Neural progenitor cell (in vitro differentiated cells): ENCODE measurements at regions not wholly inside any gene's neighbourhood (a gene's known extent, or its start where the extent isn't known, plus 50 kb on each side); places are given as distances from the start of the nearest gene placed in this dataset.

Experiments used
- DNase-seq: peaks from one replicate; pipeline ENCODE4 v3.0.0-alpha.2; 2016; ENCODE audit warnings: low spot score
- H2AFZ ChIP-seq: fragments of 200-600 bp; sonication (generic); replicated peaks from 2 replicates; pipeline ENCODE4 v1.6.1; 2016; ENCODE audit warnings: antibody characterized with exemption
- H3F3A ChIP-seq: fragments of 200-600 bp; sonication (generic); 2 replicates; pipeline ENCODE4 v1.6.1; 2016; ENCODE audit warnings: antibody characterized with exemption, low read depth
- H3K27ac ChIP-seq: fragments of 200-600 bp; sonication (generic); 2 replicates; pipeline ENCODE4 v1.5.1; 2016; ENCODE audit warnings: mild to moderate bottlenecking
- H3K27me3 ChIP-seq: fragments of 200-600 bp; sonication (generic); 2 replicates; pipeline ENCODE4 v1.6.1; 2016; ENCODE audit warnings: mild to moderate bottlenecking, moderate library complexity
- H3K36me3 ChIP-seq: fragments of 200-600 bp; sonication (generic); 2 replicates; pipeline ENCODE4 v1.5.1; 2016
- H3K4me1 ChIP-seq: fragments of 200-600 bp; sonication (generic); 2 replicates; pipeline ENCODE4 v1.6.1; 2016; ENCODE audit warnings: mixed run types
- H3K4me2 ChIP-seq: fragments of 200-600 bp; sonication (generic); 2 replicates; pipeline ENCODE4 v1.6.1; 2016
- H3K4me3 ChIP-seq: fragments of 200-600 bp; sonication (generic); 2 replicates; pipeline ENCODE4 v1.5.1; 2016
- H3K79me2 ChIP-seq: fragments of 200-600 bp; sonication (generic); 2 replicates; pipeline ENCODE4 v1.6.1; 2016; ENCODE audit warnings: low read depth
- H3K9ac ChIP-seq: fragments of 200-600 bp; sonication (generic); 2 replicates; pipeline ENCODE4 v1.6.1; 2016
- H3K9me3 ChIP-seq: fragments of 200-600 bp; sonication (generic); 2 replicates; pipeline ENCODE4 v1.5.1; 2016; ENCODE audit warnings: low read depth
- H4K20me1 ChIP-seq: fragments of 200-600 bp; sonication (generic); 2 replicates; pipeline ENCODE4 v1.6.1; 2016; ENCODE audit warnings: low read depth
- H3K27ac Mint-ChIP-seq: 3 replicates; pipeline ENCODE4 v1.8.0; 2021; ENCODE audit warnings: mixed read lengths
- H3K27me3 Mint-ChIP-seq: 2 replicates; pipeline ENCODE4 v1.8.0; 2022; ENCODE audit warnings: low read depth, mild to moderate bottlenecking, inconsistent platforms, moderate library complexity, mixed read lengths; ENCODE audit not compliant: insufficient read depth
- H3K36me3 Mint-ChIP-seq: 3 replicates; pipeline ENCODE4 v1.8.0; 2021; ENCODE audit warnings: mixed read lengths
- H3K4me1 Mint-ChIP-seq: 3 replicates; pipeline ENCODE4 v1.8.0; 2021; ENCODE audit warnings: mixed read lengths
- H3K4me3 Mint-ChIP-seq: 3 replicates; pipeline ENCODE4 v1.8.0; 2021; ENCODE audit warnings: mild to moderate bottlenecking, moderate library complexity, mixed read lengths
- H3K9me3 Mint-ChIP-seq: 3 replicates; pipeline ENCODE4 v1.8.0; 2020; ENCODE audit warnings: mixed read lengths
- CTCF ChIP-seq: fragments of 200-600 bp; sonication (generic); IDR thresholded peaks from 2 replicates; pipeline ENCODE4 v1.5.1; 2017; ENCODE audit warnings: antibody characterized with exemption, mild to moderate bottlenecking
- EZH2 ChIP-seq: fragments of 200-600 bp; sonication (generic); IDR thresholded peaks from 2 replicates; pipeline ENCODE4 v1.6.1; 2017; ENCODE audit warnings: antibody characterized with exemption, mild to moderate bottlenecking, moderate library complexity
- EZH2phosphoT487 ChIP-seq: fragments of 200-600 bp; sonication (generic); IDR thresholded peaks from 2 replicates; pipeline ENCODE4 v1.6.1; 2017; ENCODE audit warnings: antibody characterized with exemption

GRCh38 chr6:167768471-167769215, 58.1 kb upstream of the AFDN start:
- no peak for DNase-seq
- Histone ChIP-seq H3K4me2 (no peak overlapping the region), H3K4me3 (no peak overlapping the region), H2AFZ (no peak overlapping the region), H4K20me1 (no peaks in the 10 kb centered on the region), H3K9ac (no peak overlapping the region), H3K36me3 (no peaks in the 10 kb centered on the region), H3K27me3 (no peaks in the 10 kb centered on the region), H3K4me1 (no peaks in the 10 kb centered on the region), H3K9me3 (no peaks in the 10 kb centered on the region), H3K27ac (no peak overlapping the region), H3F3A (no peaks in the 10 kb centered on the region), H3K79me2 (no peaks in the 10 kb centered on the region)
- H3K36me3 Mint-ChIP-seq = no peaks in the 10 kb centered on the region
- H3K27ac Mint-ChIP-seq = no peak overlapping the region
- no peak overlapping the region for H3K4me3 Mint-ChIP-seq
- H3K4me1 Mint-ChIP-seq = peaks cover 14% of the 10 kb centered on the region
- peaks cover 3% of the 10 kb centered on the region for H3K9me3 Mint-ChIP-seq
- TF ChIP-seq EZH2 (no peak), EZH2phosphoT487 (no peak), CTCF (no peak)
- H3K27me3 Mint-ChIP-seq = peaks cover 7% of the 10 kb centered on the region

GRCh38 chr6:167769408-167770190, 57.1 kb upstream of the AFDN start:
- Histone ChIP-seq H3K4me2 (no peak overlapping the region), H2AFZ (no peak overlapping the region), H3K4me3 (no peak overlapping the region), H3K4me1 (no peaks in the 10 kb centered on the region), H3F3A (no peaks in the 10 kb centered on the region), H3K27ac (no peak overlapping the region), H3K9ac (no peak overlapping the region), H3K36me3 (no peaks in the 10 kb centered on the region), H4K20me1 (no peaks in the 10 kb centered on the region), H3K27me3 (no peaks in the 10 kb centered on the region), H3K9me3 (no peaks in the 10 kb centered on the region), H3K79me2 (no peaks in the 10 kb centered on the region)
- peaks cover 9% of the 10 kb centered on the region for H3K4me1 Mint-ChIP-seq
- H3K27me3 Mint-ChIP-seq = peaks cover 7% of the 10 kb centered on the region
- H3K4me3 Mint-ChIP-seq = no peak overlapping the region
- TF ChIP-seq EZH2phosphoT487 (no peak), CTCF (no peak), EZH2 (no peak)
- H3K27ac Mint-ChIP-seq = no peak overlapping the region
- no peaks in the 10 kb centered on the region for H3K36me3 Mint-ChIP-seq
- peaks cover 3% of the 10 kb centered on the region for H3K9me3 Mint-ChIP-seq
- DNase-seq = no peak

GRCh38 chr6:167770291-167770955, 56.3 kb upstream of the AFDN start:
- Mint-ChIP-seq H3K36me3 (no peaks in the 10 kb centered on the region), H3K27ac (no peak overlapping the region), H3K4me3 (no peak overlapping the region), H3K27me3 (peaks cover 8% of the 10 kb centered on the region), H3K4me1 (peaks cover 7% of the 10 kb centered on the region), H3K9me3 (peaks cover 3% of the 10 kb centered on the region)
- no peaks in the 10 kb centered on the region for H3K79me2 ChIP-seq
- H2AFZ ChIP-seq = no peak overlapping the region
- no peak overlapping the region for H3K4me2 ChIP-seq
- no peaks in the 10 kb centered on the region for H3K36me3 ChIP-seq
- H3F3A ChIP-seq = no peaks in the 10 kb centered on the region
- no peaks in the 10 kb centered on the region for H3K27me3 ChIP-seq
- no peaks in the 10 kb centered on the region for H3K4me1 ChIP-seq
- H4K20me1 ChIP-seq = no peaks in the 10 kb centered on the region
- TF ChIP-seq EZH2phosphoT487 (no peak), CTCF (no peak), EZH2 (no peak)
- H3K4me3 ChIP-seq = no peak overlapping the region
- no peaks in the 10 kb centered on the region for H3K9me3 ChIP-seq
- H3K27ac ChIP-seq = no peak overlapping the region
- no peak for DNase-seq
- no peak overlapping the region for H3K9ac ChIP-seq
